Pancreas (tissue), 10 donors: ENCODE measurements at regions not wholly inside any gene's neighbourhood (a gene's known extent, or its start where the extent isn't known, plus 50 kb on each side); places are given as distances from the start of the nearest gene placed in this dataset.
"Not testable (repeated sequence)": the region's sequence is repeated elsewhere in the genome, so short reads cannot be mapped to it uniquely, and the experiment has no call there.

Source experiments
- ATAC-seq, 4 donors: fragments of 200-7000 bp; cut with Tn5 transposase; one replicate each; pipeline versions ENCODE4 v1.8.0 to v1.9.1; 2020; ENCODE audit warnings: mild to moderate bottlenecking in 4 of 4, moderate library complexity in 4 of 4
- DNase-seq, 6 donors: peaks; one replicate each; pipeline ENCODE4 v3.0.0-alpha.2; 2020
- FAIRE-seq: peaks from 2 replicates; lab custom pipeline; 2012; peaks lifted over from hg19 to GRCh38; lab: Jason Lieb, UNC
- H3K27ac ChIP-seq, 4 donors: fragments of 200-600 bp; sonication (generic); 1 replicate in 3 of 4; 2 replicates in 1 of 4; pipeline versions ENCODE4 v1.5.0 to v1.8.0; 2020
- H3K27me3 ChIP-seq, 4 donors: fragments of 200-600 bp; one replicate each; pipeline ENCODE4 v1.8.0; 2021
- H3K36me3 ChIP-seq, 3 donors: fragments of 200-600 bp; sonication (generic) in 1 of 3; one replicate each; pipeline versions ENCODE4 v1.5.0 to v1.8.0; 2020 to 2021
- H3K4me1 ChIP-seq, 3 donors: fragments of 200-600 bp; one replicate each; pipeline ENCODE4 v1.8.0; 2021
- H3K4me3 ChIP-seq, 4 donors: fragments of 200-600 bp; sonication (generic) in 2 of 4; one replicate each; pipeline versions ENCODE4 v1.5.0 to v1.8.0; 2020 to 2021
- H3K9me3 ChIP-seq, 4 donors: fragments of 200-600 bp; one replicate each; pipeline ENCODE4 v1.8.0; 2021
- WGBS, 2 donors: extraction: QIAGEN DNeasy Blood & Tissue Kit; methylation state at CpG; one replicate each; pipeline ENCODE4 v1.1.7; 2013; 5-methylcytosine and 5-hydroxymethylcytosine counted together
- intact Hi-C, 3 donors: fragments of 100-400 bp; cut with DNase I; formaldehyde crosslinking; loops; one replicate each; pipeline versions ENCODE4 v1.11.1 to v1.14.2; 2022
- TF ChIP-seq, protein P1 (sequence below), 4 donors: fragments of 200-600 bp; sonication (generic) in 3 of 4; IDR thresholded peaks; one replicate each; pipeline versions ENCODE4 v1.5.0 to v1.8.0; 2021; ENCODE audit warnings: antibody characterized with exemption in 4 of 4
- donor health status: healthy with polysubstance abuse.
- donor health status: DM: no; HTN: no; CAD: no; lungs with moderate emphysema.
- donor health status: DM: no; HTN: no; CAD: no.
- donor health status: control.
- donor health status: control.
- donor health status: Bipolar disorder and iron deficiency.
- donor health status: DM: yes; HTN: yes; CAD: no.
- donor health status: DM: no; HTN: no; CAD: no.
- donor health status: DM: no; HTN: no; CAD: no.
- donor health status: DM: yes; HTN: yes; CAD: no.

- intact Hi-C loops = no loop called here
- ATAC-seq (no peak), FAIRE-seq (no peak), DNase-seq (no peak)
- Histone ChIP-seq H3K4me3 (no peak overlapping the region), H3K4me1 (no peaks in the 10 kb centered on the region), H3K27me3 (no peaks in the 10 kb centered on the region), H3K27ac (no peak overlapping the region), H3K9me3 (no peaks in the 10 kb centered on the region), H3K36me3 (no peaks in the 10 kb centered on the region)
- TF ChIP-seq, protein P1, sequence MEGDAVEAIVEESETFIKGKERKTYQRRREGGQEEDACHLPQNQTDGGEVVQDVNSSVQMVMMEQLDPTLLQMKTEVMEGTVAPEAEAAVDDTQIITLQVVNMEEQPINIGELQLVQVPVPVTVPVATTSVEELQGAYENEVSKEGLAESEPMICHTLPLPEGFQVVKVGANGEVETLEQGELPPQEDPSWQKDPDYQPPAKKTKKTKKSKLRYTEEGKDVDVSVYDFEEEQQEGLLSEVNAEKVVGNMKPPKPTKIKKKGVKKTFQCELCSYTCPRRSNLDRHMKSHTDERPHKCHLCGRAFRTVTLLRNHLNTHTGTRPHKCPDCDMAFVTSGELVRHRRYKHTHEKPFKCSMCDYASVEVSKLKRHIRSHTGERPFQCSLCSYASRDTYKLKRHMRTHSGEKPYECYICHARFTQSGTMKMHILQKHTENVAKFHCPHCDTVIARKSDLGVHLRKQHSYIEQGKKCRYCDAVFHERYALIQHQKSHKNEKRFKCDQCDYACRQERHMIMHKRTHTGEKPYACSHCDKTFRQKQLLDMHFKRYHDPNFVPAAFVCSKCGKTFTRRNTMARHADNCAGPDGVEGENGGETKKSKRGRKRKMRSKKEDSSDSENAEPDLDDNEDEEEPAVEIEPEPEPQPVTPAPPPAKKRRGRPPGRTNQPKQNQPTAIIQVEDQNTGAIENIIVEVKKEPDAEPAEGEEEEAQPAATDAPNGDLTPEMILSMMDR (IDR thresholded peaks at IDR 0.05) = no peak
These were observed 834.2 kb downstream of the STPG2 start for GRCh38 chr4:97309121-97309520.

- H3K27ac ChIP-seq = no peak overlapping the region
- H3K9me3 ChIP-seq = no peaks in the 10 kb centered on the region
- no peak overlapping the region for H3K4me3 ChIP-seq
- 24 to 30% methylated on average over 2 of the region's 2 CpGs for WGBS, 2 donors
- no peaks in the 10 kb centered on the region for H3K27me3 ChIP-seq
- intact Hi-C loops = no loop called here
- no peaks in the 10 kb centered on the region for H3K36me3 ChIP-seq
- TF ChIP-seq, protein P1 (IDR thresholded peaks at IDR 0.05) = no peak
- no peak for ATAC-seq
- no peaks in the 10 kb centered on the region for H3K4me1 ChIP-seq
- no peak for DNase-seq
- no peak for FAIRE-seq
These were observed 826.1 kb downstream of the STPG2 start for GRCh38 chr4:97317201-97317600.

- Histone ChIP-seq H3K36me3 (no peaks in the 10 kb centered on the region), H3K4me1 (no peaks in the 10 kb centered on the region), H3K27ac (no peak overlapping the region), H3K9me3 (no peaks in the 10 kb centered on the region), H3K4me3 (no peak overlapping the region), H3K27me3 (no peaks in the 10 kb centered on the region)
- DNase-seq (no peak), FAIRE-seq (no peak), ATAC-seq (no peak)
- WGBS, 2 donors = 10 to 11% methylated on average over 2 of the region's 2 CpGs
- intact Hi-C loops = no loop called here
- TF ChIP-seq, protein P1 (IDR thresholded peaks at IDR 0.05) = no peak
These were observed 825.6 kb downstream of the STPG2 start for GRCh38 chr4:97317671-97318070.

- H3K4me3 ChIP-seq, ATAC-seq, DNase-seq, H3K4me1 ChIP-seq, H3K27ac ChIP-seq, intact Hi-C loops, FAIRE-seq, H3K9me3 ChIP-seq, H3K27me3 ChIP-seq, H3K36me3 ChIP-seq: not testable (repeated sequence)
- 42 to 46% methylated on average over 1 of the region's 1 CpG for WGBS, 2 donors
These were observed 817.5 kb downstream of the STPG2 start for GRCh38 chr4:97325751-97326150.

DNA sequence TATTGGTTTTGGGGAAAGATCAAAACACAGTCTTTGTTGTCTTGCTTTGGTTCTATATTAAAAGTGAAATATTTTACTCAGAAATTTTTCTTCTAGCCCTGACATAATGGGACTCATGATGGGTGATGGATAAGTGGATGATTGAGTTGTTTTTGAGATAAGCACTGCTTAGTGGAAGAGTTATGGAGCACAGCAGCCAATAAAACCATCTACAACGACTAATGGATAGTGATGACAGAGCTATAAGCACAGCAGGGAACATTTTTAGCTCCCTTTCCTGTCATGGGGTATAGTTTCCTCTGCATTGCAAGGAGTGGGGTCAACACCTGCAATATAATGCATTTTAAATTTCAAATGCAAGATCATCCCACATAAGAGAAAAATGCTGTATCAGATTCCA is 812.4 kb downstream of the STPG2 start:
- DNase-seq = no peak
- Histone ChIP-seq H3K9me3 (no peaks in the 10 kb centered on the region), H3K4me3 (no peak overlapping the region), H3K27me3 (no peaks in the 10 kb centered on the region), H3K4me1 (no peaks in the 10 kb centered on the region), H3K27ac (no peak overlapping the region), H3K36me3 (no peaks in the 10 kb centered on the region)
- TF ChIP-seq, protein P1 (IDR thresholded peaks at IDR 0.05) = no peak
- ATAC-seq = no peak
- 22 to 24% methylated on average over 1 of the region's 1 CpG for WGBS, 2 donors
- FAIRE-seq = no peak
- intact Hi-C loops = no loop called here

GRCh38 chr4:97334348-97334747 is 808.9 kb downstream of the STPG2 start:
- H3K4me3 ChIP-seq = no peak overlapping the region
- no peak for DNase-seq
- ATAC-seq = no peak
- no peaks in the 10 kb centered on the region for H3K36me3 ChIP-seq
- FAIRE-seq = no peak
- no peaks in the 10 kb centered on the region for H3K9me3 ChIP-seq
- no peaks in the 10 kb centered on the region for H3K27me3 ChIP-seq
- intact Hi-C loops = no loop called here
- WGBS, 2 donors = 43 to 58% methylated on average over 2 of the region's 2 CpGs
- H3K27ac ChIP-seq = no peak overlapping the region
- no peaks in the 10 kb centered on the region for H3K4me1 ChIP-seq
- TF ChIP-seq, protein P1 (IDR thresholded peaks at IDR 0.05) = no peak
